ENCODE measurements at regions not wholly inside any gene's neighbourhood (a gene's known extent, or its start where the extent isn't known, plus 50 kb on each side); places are given as distances from the start of the nearest gene placed in this dataset.

- intact Hi-C loops (cut with micrococcal nuclease) = no loop called here
These were observed 54.4 kb upstream of the BTG1 start for GRCh38 chr12:92199819-92200576.

GRCh38 chr12:92197815-92198214 lies 52.2 kb upstream of the BTG1 start:
- peaks cover 3% of the 10 kb centered on the region for H3K36me3 Mint-ChIP-seq
- H3K4me1 Mint-ChIP-seq (ENCODE audit: low read depth) = no peaks in the 10 kb centered on the region
- no peak for DNase-seq
- H3K9me3 Mint-ChIP-seq = peaks cover 6% of the 10 kb centered on the region
- intact Hi-C loops (cut with micrococcal nuclease) = no loop called here
- no peak overlapping the region for H3K27ac Mint-ChIP-seq
- POLR2A ChIA-PET = no interaction called here
- H3K27me3 Mint-ChIP-seq = no peaks in the 10 kb centered on the region
- no peak overlapping the region for H3K4me3 Mint-ChIP-seq
- CTCF ChIA-PET = interaction anchor here (0.8 kb wide), 1 partner anchor 304 kb away, joined by 3 read pairs; no protein-coding TSS in a partner anchor

More at GRCh38 chr12:92199819-92200576, 54.4 kb upstream of the BTG1 start:
- H3K4me1 Mint-ChIP-seq (ENCODE audit: low read depth) = no peaks in the 10 kb centered on the region
- DNase-seq = no peak
- CTCF ChIA-PET = interaction anchor here (1.0 kb wide), 1 partner anchor 818 kb away, joined by 4 read pairs; no protein-coding TSS in a partner anchor
- H3K27ac Mint-ChIP-seq = no peak overlapping the region
- peaks cover 6% of the 10 kb centered on the region for H3K9me3 Mint-ChIP-seq
- H3K36me3 Mint-ChIP-seq = peaks cover 3% of the 10 kb centered on the region
- H3K27me3 Mint-ChIP-seq = no peaks in the 10 kb centered on the region
- POLR2A ChIA-PET = interaction anchor here (0.9 kb wide), 1 partner anchor 54 kb away, joined by 3 read pairs; the partner anchor contains the start of gene BTG1
- H3K4me3 Mint-ChIP-seq = no peak overlapping the region

GRCh38 chr12:92196368-92196767 lies 50.7 kb upstream of the BTG1 start:
- peaks cover 3% of the 10 kb centered on the region for H3K36me3 Mint-ChIP-seq
- ChIA-PET POLR2A (no interaction called here), CTCF (no interaction called here)
- intact Hi-C loops (cut with micrococcal nuclease) = no loop called here
- H3K27ac Mint-ChIP-seq = no peak overlapping the region
- DNase-seq = no peak
- no peak overlapping the region for H3K4me3 Mint-ChIP-seq
- no peaks in the 10 kb centered on the region for H3K27me3 Mint-ChIP-seq
- peaks cover 6% of the 10 kb centered on the region for H3K9me3 Mint-ChIP-seq
- H3K4me1 Mint-ChIP-seq (ENCODE audit: low read depth) = peaks cover 5% of the 10 kb centered on the region

Measured in activated CD4-positive, alpha-beta memory T cell treated with anti-CD3 and anti-CD28 coated beads for 36 hours (primary cell).